C1 segment of cervical spinal cord (tissue), 14 donors: ENCODE measurements at regions not wholly inside any gene's neighbourhood (a gene's known extent, or its start where the extent isn't known, plus 50 kb on each side); places are given as distances from the start of the nearest gene placed in this dataset.

ENCODE experiments used
- DNase-seq, 14 donors: peaks; one replicate each; lab custom pipeline; 2025; lab: John Stamatoyannopoulos, UW

DNA sequence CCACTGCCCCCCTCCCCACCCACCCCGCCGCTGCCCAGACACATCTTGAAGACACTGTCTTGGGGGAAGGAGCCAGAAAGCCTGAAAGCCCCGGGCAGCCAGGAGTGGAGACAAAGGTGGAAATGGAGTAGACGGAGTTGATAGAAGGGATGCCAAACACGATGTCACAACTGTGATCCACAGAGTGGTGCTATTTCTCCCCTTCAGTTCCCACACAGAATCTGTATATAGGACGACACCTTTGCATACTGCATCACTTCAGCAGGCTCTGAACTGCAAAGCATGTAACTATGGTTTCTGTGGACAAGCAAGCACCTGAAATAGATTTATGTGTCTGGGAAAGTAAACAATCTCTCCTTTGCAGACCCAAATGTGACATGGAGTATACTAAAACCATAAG lies 56.4 kb upstream of the F13A1 start:
- DNase-seq, result no peak

DNA sequence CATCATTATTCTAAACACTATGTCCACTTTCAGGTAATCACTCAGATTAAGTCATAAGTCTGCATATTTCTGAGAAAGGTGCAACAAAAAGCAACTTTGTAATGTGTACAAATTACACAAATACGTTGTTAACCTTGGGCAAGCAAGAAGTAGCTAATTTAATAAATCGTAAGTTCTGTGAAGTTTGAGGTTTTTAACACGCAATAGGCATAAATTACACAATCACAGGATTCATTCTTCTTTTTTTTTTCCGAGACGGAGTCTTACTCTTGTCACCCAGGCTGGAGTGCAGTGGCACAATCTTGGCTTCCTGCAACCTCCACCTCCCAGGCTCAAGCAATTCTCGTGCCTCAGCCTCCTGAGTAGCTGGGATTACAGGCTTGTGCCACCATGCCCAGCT lies 57.2 kb upstream of the F13A1 start:
- no peak for DNase-seq

DNA sequence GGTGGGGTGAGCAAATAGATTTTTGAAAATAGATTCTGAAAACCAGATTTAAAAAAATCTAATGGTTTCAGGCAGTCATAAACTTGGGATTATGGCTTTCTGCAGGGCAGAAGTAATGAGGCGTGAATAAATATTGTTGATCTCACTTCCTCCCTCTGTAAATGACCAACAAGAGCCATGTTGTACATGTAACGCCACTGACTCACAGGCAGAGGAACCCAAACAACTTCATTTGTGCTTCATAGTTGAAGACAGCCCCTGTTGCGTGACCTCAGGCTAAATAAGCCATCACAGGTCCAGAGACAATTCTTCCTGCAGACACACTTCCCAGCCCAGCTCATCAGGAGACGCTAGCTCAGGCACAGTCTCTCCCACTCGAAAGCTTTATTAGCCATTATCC lies 59.1 kb upstream of the F13A1 start:
- no peak for DNase-seq

DNA sequence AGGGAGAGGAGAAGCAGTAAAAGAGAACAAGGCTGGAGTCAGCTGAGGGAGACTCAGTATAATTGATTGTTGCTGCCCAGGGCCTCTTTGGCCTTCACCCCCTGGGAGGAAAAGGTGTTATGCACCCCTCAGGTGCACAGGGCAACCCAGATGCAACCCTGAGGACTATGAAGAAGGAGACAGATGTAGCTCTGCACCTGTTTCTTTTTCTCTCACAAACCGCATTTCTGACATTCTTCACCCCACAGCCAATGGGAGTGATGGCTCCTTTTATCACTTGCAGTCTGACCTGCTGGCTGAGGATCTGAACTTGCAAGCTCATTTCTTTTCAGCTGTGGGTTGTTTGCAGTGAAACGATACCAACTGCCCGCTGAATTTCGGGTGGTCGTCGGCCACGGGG lies 64.1 kb upstream of the F13A1 start:
- no peak for DNase-seq

DNA sequence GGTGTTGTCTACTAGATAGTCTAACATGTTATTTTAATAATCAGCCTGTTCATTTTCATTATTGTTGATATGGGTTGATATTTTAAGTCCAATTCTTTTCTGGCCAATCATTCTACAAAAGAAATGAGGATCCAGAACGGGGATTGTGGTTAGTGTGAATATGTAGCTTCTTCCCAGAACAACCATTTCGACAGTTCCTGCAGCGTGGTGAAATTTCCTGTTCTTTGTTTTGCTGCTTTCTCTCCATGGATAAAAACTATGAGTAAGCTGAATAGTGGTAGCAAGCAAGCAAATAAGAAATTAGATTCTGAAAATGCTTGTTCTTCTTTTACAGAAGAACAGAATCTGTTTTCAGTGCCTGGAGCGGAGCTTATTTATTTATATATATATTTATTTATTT lies 65.5 kb upstream of the F13A1 start:
- DNase-seq, result no peak

DNA sequence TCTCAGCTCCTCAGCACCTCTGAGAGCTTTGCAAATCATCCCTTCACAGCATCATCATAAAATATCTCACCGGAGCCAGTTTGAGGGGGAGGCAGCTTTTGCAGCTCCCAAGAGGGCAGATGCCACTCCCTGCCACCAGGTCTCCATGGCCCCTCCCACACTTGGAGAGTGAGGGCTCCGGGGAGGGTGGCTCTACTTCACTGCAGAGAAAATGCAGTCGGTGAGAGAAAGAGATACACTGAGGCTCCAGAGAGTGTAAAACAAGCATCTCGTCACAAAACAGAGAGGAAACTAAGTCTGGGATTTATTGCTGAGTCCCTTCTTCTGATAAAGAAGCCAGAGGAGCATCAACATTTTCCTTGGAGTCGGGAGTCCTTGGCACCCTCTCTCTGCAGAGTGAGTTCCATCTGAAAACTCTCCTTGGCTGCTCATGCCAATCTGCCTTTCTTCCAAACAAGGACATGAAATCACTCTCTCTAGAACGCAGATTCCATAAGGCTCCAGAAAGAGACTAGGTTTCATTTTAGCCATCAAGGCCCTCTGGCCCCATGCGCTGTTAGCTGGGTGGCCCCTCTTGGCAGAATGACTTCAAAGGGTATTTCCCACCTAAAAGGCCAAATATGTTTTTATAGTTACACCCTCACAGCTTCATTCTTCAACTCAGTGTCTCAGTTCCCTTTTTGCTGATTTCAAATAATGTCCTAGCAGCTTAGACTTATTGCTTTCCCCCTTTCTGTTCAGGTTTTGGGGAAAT lies 70.6 kb upstream of the F13A1 start:
- no peak for DNase-seq

DNA sequence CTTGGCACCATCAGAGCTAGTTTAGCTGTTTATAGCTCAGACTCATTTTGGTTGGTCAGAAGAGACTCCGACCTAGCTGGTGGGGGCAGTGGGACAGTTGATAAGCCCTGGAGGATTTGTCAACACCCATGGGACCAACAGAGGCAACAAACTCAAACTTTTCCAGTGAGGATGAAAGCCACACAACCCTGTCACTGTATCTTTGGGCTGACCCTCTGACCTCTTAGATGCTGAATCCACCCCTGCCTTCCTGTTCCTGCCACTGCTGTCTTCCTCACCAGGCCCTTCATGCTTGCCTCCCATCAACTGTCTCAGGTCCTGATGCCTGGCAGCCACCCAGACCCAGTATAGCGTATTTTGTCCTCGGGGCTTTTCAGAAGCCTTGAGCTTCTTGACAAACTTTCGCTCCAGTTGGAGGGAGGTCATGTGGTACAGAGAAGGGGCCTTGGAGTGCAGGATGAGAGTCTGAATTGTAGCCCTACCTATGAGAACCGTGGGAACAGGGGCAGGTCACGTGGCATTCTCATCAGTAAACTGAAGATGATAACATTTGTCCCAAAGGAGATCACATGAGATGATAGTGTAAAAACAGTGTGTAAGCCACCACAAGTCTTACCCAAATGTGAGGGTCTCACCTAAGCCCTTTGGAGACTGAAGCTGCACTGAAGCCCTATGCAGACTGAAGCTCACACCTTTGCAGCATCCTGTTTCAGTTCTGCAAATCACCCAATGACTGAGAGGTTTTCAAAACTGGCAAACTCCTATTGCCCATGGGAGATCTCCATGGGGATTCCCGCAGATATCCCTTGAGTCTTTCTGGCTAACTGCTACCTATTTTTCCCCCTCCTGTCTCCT lies 72.0 kb upstream of the F13A1 start:
- no peak for DNase-seq

DNA sequence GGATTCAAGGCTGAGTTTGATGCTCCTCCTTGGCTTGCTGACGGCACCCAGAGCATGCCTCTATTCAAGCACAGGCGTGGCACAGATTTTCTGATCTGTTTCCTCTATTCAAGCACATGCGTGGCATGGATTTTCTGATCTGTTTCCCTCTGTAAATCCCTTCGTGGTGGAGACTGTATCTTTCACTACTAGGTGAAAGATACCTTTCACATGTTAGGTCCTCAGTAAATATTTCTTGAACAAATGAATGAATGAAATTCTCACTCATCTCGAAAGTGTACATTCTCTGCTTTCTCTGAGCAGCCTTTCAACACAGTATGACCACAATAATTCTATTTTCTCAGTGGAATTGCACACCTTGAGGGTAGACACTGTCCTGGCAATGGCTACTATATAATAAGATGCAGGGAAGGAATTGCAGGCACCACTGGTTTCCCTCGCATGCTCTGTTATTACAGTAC lies 72.6 kb upstream of the F13A1 start:
- no peak for DNase-seq

DNA sequence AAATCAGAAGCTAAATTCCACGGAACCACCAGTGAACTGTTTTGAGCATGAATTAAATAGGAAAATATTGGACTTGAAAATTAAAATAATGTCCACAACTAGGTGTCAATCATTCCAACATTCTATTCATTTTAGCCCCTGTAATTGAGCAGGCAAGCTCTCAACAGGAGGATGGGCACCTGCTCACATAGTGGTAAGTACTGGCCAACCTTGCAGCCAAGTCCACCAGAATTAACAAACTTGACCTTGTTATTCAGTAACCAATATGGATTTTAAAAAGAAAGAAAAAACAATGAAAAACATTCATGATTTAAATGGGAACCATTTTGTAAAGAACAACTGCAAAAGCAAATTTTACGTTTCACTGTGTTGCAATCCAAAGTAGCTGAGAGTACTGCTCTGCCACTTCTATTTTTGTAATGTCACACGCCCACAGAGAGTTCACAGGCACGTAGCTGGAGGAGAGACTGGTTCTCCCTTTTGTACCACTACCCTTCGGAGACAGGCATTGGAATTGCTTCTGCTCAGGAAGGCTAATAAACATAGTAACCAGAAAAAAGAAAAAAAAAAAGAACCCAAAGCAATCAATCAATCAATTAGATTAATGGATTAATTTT lies 75.2 kb upstream of the F13A1 start:
- DNase-seq, result peak in 2 of 14 donors; percentile 5 to 6

DNA sequence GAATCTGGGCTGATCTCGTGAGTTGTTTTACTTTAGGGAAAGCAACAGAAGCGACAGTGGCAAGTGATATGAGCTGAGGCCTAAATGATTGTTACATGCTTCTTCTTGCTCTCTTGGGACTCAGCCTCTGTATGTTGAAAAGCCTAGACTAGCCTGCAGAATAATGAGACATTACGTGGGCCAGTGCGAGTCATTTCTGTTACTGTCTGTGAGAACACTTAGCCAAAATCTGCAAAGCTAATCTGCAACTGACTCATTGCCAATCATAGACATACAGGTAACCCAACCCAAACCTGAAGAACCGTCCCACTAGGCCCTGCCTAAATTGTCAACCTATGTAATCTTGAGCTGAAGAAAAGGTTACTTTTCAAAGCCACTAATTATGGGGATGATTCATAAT lies 77.4 kb upstream of the F13A1 start:
- DNase-seq, result no peak

DNA sequence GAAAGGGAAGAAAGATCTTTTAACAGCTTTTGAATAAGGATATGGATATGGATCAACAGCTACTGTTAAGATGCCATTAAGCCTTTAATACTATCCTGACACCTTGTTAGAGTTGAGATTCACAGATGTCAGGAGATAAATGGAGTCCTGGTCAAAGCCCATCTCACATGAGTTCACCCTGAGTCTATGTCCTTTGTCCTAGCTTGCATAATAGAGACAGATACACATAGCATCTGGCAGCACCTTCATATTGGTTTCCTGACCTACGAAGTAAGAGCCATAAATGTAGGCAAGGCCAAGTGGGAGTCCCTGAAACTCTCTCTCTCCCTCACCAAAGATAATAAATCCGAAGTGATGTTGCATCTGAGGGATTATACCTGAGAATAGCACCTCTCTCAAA lies 79.1 kb upstream of the F13A1 start:
- no peak for DNase-seq

DNA sequence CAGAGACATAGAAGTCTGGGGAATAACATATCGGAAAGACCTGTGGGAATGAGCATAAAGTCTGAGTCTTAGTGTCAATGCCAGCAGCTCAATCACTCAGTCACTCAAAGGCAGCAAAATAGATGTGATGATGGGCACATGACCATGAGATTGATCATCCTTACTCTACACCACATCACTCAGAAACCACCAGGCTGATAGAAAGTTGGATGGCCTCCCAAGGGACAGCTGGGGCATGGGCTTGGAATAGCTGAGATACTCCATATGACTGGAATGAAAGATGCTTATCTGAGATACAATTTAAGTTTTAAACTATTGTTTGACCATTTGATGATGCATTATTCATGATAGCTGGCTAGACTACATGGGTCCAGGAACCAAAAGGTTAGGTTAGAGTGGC lies 80.9 kb upstream of the F13A1 start:
- no peak for DNase-seq

DNA sequence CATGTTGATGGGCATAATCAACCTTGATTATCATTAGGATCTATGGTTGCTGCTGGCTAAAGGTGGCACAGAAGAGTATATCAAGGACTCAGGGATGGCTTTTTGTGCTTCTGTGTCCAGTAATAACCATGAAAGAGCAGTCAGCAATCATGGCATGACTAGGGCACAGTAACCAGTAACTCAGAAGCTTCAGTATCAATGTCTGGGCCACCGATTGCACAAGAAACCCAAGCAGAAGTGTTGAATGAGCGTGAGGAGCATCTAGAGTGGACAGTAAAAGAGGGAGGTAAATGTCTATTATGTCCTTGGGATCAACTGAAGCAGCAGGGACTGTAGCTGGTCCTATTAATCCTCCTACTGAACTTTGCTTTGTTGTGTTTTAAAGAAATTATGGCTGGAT lies 81.5 kb upstream of the F13A1 start:
- DNase-seq, result no peak

DNA sequence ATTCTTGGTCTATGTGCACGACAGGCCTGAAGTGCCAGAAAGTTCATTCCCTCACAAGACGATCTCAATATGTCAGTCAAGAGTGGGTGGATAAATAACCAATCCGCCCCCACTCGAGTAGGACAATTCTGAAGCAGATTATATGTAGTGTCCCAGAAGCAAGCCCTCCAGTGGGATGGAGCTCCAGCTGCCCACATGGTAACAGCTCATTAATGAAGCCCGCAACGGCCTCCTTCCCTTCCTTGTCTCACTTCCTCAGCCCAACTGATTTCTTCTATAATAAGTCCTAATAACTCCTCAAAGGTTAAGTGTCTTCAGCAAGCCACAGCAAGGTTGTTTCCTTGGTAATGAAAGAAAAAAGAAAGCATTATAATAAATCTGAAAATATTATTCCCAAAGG lies 82.1 kb upstream of the F13A1 start:
- DNase-seq, result no peak

DNA sequence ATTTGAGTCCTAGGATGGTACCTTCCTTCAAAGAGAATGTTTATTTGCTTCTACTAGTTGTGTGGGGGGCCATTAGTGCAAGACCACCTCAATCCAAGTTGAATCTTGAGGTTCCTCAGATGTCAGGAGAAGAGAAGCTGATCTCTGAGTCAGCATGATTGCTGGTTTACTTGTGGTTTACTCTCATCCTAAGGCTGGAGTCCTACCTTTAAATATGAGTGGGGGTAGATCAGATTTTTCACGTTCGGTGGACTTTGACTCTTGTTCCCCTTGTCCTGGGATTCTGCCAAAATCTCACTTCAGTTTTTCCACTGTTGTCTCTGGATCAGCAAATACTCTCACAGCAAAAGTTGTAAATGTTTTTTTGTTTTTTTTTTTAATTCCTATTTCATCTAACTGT lies 84.6 kb upstream of the F13A1 start:
- DNase-seq, result no peak

DNA sequence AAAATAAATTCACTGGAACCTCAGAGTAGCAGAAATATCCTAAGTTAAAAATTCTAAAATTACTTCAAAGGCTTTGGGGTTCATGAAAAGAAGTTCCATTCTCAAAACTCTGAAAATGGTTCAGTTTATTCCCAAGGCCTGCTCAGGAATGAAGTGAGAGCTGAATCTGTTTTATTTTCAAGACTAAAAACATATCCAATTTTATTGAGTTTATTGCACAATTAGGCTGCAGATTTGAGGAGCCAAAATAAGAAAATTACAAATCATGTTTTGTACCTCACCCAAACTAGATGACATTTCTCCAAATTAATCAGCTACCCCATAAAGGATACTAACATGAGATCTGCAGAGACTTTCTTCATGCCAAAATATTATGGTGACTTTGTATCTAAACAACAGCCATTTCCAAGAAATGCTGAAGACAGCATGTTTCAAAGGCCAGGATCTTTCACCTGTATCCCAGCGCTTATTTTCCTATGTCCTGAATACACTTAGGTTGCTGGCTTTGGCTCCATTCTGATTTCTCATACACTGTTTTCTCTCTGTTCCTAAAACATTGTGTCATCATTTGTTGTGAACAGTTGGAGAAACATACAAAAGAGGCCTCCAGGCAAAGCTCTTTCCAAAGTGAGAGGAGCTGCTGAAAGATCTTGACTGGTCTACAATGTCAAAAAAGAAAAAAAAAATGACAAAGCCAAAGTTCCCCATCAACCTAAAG lies 85.7 kb upstream of the F13A1 start:
- no peak for DNase-seq

DNA sequence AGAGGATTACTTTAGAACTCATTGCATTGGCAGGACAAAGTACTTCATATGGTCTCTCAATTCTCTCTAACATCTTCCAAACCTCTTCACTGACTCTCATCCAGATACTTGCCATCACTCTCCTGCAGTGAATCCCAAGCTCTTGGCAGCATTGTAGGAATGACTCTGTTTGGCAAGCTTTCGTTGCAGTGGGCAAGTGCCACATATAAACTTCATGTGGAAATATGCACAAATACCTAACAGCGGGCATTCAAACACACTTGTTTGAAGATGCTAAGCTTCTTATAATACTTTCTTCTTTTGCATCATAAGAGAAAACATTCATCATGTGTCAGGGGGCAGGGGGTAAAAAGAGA lies 86.2 kb upstream of the F13A1 start:
- no peak for DNase-seq

DNA sequence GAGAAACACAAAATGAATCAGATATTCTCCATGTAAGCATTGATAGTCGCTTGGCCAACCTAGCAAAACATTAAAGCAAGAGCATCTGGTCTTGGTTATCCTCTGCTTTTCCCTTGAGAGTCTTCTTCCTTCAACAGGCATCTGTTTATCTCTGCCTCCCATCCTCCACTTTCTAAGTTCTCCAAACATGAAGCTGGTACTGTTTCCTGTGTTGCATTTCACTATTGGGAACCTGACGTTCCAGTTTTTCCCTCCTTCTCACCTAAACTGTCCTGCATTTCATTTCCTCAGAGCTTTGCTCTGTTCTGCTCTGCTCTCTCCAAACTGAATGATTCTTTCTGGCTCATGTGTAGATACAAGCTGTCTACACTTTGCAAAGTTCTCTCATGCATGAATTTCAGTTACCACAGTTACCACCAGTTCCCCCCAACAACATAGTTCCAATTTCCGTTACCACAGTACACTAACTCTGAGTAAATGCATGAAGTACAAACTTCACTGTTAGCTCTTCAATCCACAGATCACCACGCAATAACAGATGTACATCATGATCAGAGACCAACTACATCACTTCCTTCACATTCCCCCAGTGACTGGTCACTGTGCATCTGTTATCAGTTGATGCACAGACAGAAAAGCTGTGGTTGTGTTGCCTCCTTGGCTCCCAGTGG lies 86.7 kb upstream of the F13A1 start:
- DNase-seq, result no peak

DNA sequence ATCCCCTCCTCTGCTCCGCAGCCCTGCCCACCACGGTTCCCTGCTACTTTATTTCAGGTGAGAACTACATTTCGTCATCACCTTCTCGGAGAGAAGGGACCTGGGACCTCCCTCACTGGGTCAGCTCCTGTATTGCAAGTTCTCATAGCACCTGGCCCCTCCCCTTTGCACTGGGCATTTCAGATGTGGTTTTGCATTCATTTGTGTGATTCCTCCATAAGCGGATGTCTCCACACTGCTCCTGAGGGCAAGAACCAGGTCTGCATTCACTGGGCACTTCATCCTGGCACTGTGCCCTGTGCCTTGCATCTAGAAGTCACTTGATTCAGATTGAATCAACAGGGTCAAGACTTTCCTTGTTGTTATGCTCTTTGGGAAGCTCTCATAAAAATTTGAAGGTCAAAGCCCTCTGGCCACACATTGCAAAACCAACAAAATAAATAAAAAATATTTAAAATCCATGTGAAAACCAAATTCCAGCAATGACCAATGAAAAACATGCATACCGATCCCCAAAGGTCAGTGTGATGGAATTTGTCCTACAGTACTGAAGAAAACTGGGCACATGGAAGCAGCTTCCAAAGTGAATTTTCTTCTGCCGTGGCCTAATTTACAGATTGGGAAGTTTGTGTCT lies 89.1 kb upstream of the F13A1 start:
- no peak for DNase-seq

DNA sequence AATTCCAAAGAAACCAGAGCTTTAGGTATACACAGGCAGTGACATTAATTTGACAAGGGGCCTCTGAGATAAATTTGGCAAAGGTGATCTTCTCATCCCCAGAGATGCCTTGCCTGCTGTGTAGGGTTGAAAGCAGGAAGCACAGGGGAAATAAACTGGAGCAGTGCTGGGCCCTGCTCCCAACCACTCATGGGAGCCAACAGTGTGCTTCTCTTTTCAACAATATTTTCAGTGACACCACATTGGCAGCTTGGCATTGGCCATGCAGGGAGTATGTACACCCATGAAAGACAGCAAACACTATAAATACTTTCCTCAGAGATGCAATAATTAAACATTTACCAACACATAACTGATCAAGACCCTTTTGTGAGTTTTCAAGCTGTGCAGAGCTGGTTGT lies 90.7 kb upstream of the F13A1 start:
- no peak for DNase-seq

DNA sequence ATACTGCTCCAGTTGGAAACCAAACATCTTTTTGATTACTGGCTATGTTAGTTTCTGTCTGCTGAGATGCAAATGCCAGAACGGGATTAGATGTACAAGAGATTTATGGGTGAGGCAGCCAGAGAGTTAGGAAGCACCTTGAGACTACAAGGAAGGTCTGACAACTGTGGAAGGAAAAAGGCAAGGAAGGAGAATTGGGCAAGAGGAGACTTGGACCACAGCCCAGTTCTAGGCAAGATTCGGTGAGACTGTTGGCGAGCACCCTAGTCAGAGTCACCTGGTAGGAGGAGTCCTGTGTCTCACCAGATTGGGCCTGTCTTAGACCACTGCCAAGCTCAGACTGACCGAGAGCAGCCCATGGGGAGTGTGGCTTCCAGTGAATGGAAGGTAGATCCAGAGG lies 91.8 kb upstream of the F13A1 start:
- no peak for DNase-seq
